Fibroblast of villous mesenchyme (primary cell): ENCODE measurements at regions not wholly inside any gene's neighbourhood (a gene's known extent, or its start where the extent isn't known, plus 50 kb on each side); places are given as distances from the start of the nearest gene placed in this dataset.

Experiments used
- DNase-seq: peaks from one replicate; pipeline ENCODE4 v3.0.0-alpha.2; 2010; ENCODE audit warnings: low read depth
- H3K4me3 ChIP-seq: 2 replicates; pipeline ENCODE4 v1.5.1; 2011; ENCODE audit warnings: low read depth, mild to moderate bottlenecking, low read length
- TF ChIP-seq, protein P1 (sequence below): IDR thresholded peaks from 2 replicates; pipeline ENCODE4 v1.5.1; 2012; ENCODE audit warnings: low read depth, mild to moderate bottlenecking, low read length; ENCODE audit not compliant: insufficient read depth

DNA sequence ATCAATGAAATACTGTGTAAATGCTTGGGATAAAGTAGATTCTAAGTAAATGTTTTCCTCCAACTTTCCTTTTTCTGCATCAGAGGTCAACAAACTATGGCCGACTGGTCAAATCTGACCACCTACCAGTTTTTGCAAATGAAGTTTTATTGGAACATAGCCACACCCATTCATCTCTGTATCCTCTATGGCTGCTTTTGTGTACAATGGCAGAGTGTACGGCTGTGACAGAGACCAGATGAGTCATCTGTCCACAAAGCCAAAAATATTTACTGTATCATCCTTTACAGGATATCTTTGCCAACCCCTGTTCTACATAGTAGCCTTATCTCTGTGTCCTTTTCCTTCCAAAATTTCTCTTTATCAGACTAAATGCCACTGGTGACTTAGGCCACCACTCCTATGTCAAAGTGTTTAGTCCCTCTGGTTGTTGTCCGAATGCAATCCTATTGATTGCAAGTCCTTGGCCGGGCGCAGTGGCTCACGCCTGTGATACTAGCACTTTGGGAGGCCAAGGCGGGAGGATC is 218.4 kb upstream of the KLF4 start:
- peak; percentile 76 for DNase-seq

GRCh38 chr9:107707428-107707837 is 217.9 kb upstream of the KLF4 start:
- peak; percentile 99 for DNase-seq
- TF ChIP-seq, protein P1, sequence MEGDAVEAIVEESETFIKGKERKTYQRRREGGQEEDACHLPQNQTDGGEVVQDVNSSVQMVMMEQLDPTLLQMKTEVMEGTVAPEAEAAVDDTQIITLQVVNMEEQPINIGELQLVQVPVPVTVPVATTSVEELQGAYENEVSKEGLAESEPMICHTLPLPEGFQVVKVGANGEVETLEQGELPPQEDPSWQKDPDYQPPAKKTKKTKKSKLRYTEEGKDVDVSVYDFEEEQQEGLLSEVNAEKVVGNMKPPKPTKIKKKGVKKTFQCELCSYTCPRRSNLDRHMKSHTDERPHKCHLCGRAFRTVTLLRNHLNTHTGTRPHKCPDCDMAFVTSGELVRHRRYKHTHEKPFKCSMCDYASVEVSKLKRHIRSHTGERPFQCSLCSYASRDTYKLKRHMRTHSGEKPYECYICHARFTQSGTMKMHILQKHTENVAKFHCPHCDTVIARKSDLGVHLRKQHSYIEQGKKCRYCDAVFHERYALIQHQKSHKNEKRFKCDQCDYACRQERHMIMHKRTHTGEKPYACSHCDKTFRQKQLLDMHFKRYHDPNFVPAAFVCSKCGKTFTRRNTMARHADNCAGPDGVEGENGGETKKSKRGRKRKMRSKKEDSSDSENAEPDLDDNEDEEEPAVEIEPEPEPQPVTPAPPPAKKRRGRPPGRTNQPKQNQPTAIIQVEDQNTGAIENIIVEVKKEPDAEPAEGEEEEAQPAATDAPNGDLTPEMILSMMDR, result no peak

More for the DNA sequence above, 218.4 kb upstream of the KLF4 start:
- no peak overlapping the region for H3K4me3 ChIP-seq
- TF ChIP-seq, protein P1, result no peak

GRCh38 chr9:107706701-107707427 is 217.3 kb upstream of the KLF4 start:
- TF ChIP-seq, protein P1, result no peak
- no peak for DNase-seq
- no peak overlapping the region for H3K4me3 ChIP-seq

More at GRCh38 chr9:107707428-107707837, 217.9 kb upstream of the KLF4 start:
- H3K4me3 ChIP-seq, result no peak overlapping the region

- no peak for DNase-seq
- TF ChIP-seq, protein P1, result no peak
- no peak overlapping the region for H3K4me3 ChIP-seq
Observed at GRCh38 chr9:107705521-107705920, 216.0 kb upstream of the KLF4 start.

DNA sequence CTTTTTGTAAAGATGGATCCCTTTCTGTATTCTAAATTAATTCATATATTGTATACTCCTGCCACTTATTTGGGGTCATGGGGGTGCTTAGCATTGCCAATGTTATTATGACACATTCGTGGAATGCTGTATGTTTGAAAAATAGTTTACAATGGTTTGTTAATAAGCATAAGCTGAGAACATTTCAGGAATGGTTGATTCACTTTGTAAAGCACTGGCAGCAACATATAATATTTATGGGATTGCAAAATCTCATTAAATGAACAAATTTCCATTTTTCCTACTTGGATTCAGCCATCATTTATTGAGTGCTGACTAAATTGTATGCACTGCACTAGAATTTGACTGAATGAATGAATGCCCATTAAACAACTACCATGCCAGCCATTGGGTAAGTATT is 215.2 kb upstream of the KLF4 start:
- H3K4me3 ChIP-seq, result no peak overlapping the region
- TF ChIP-seq, protein P1, result no peak
- no peak for DNase-seq

- no peak overlapping the region for H3K4me3 ChIP-seq
- TF ChIP-seq, protein P1, result no peak
- DNase-seq, result no peak
Observed at GRCh38 chr9:107703651-107704050, 214.1 kb upstream of the KLF4 start.
